ENCODE measurements at regions not wholly inside any gene's neighbourhood (a gene's known extent, or its start where the extent isn't known, plus 50 kb on each side); places are given as distances from the start of the nearest gene placed in this dataset.

DNA sequence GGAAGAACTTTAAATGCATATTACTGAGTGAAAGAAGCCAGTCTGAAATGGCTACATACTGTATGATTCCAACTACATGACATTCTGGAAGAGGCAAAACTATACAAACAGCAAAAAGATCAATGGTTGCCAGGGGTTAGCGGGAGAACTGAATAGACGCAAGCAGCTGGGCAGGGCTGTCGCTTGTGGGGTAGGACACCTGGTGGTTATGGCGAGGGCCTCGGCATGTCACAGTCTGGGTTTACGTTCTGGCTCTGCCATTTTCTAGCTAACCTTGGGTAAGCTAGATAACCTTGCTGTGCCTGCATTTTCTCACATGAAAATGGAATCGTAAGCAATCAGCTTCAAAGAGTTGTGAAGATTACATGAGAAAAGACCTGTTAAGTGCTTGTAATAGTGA, 55.2 kb upstream of the SYT13 start:
- H2AFZ ChIP-seq (ENCODE audit: low read depth, low read length) = no peak overlapping the region

DNA sequence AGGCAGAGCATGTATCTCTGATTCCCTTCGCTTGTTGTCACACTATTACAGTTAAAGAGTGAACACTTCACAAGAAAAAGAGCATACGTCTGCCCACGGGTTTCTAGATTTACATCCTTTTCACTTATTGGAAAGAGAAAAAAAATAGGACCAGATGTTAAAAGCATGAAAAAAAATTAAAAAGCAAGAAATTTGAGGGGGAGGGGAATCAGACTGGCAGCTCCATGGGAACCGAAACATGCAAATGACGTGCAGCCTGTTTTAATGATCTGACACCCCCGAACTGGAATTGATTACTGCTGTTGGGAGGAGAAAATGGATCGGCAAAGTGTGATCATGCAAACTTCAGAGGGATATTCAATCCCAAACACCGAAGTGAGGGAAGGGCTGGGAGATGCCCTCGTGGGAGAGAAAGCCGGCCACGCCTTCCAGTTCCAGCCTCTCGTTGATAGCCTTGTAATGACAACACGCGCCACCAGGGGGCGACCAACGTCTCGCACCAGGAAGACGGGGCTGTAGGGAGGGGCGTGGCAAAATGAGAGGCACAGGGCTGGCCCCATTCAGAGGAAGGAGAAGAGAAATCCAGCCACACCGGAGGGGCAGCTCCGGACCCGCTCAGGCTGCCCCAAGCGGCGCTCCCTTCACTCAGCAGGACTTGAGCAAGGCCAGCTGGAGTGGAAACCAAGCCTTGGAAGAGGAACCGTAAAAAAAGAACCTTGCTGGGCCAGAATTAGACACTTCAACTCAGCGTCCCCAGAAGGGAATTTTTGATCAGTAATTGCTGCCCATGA, 53.8 kb upstream of the SYT13 start:
- no peaks in the 10 kb centered on the region for H4K20me1 ChIP-seq (ENCODE audit: insufficient read depth, low read length)
- H3K27me3 ChIP-seq (ENCODE audit: low read depth, low read length) = peaks cover 49% of the 10 kb centered on the region
- H3K9me3 ChIP-seq (ENCODE audit: insufficient read depth, low read length) = no peaks in the 10 kb centered on the region
- TF ChIP-seq, protein P1, sequence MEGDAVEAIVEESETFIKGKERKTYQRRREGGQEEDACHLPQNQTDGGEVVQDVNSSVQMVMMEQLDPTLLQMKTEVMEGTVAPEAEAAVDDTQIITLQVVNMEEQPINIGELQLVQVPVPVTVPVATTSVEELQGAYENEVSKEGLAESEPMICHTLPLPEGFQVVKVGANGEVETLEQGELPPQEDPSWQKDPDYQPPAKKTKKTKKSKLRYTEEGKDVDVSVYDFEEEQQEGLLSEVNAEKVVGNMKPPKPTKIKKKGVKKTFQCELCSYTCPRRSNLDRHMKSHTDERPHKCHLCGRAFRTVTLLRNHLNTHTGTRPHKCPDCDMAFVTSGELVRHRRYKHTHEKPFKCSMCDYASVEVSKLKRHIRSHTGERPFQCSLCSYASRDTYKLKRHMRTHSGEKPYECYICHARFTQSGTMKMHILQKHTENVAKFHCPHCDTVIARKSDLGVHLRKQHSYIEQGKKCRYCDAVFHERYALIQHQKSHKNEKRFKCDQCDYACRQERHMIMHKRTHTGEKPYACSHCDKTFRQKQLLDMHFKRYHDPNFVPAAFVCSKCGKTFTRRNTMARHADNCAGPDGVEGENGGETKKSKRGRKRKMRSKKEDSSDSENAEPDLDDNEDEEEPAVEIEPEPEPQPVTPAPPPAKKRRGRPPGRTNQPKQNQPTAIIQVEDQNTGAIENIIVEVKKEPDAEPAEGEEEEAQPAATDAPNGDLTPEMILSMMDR (IDR thresholded peaks at IDR 0.05; ENCODE audit: low read depth, low read length) = peak; percentile 83
- no peak for TF ChIP-seq EZH2phosphoT487 (IDR thresholded peaks at IDR 0.05; ENCODE audit: low read depth)
- H3K79me2 ChIP-seq (ENCODE audit: low read length) = no peaks in the 10 kb centered on the region
- peaks cover 14% of the 10 kb centered on the region for H3K4me1 ChIP-seq (ENCODE audit: low read length)
- H3K27ac ChIP-seq (ENCODE audit: low read length) = no peak overlapping the region
- no peaks in the 10 kb centered on the region for H3K36me3 ChIP-seq (replicated peaks; ENCODE audit: low read depth, low read length)
- H3K9ac ChIP-seq (ENCODE audit: low read length) = peak overlapping the region; percentile 69
- H2AFZ ChIP-seq (ENCODE audit: low read depth, low read length) = peak overlapping the region; percentile 100
- peak overlapping the region; percentile 87 for H3K4me3 ChIP-seq (ENCODE audit: low read length)
- H3K4me2 ChIP-seq (ENCODE audit: low read length) = peak overlapping the region; percentile 100

More for the DNA sequence above, 55.2 kb upstream of the SYT13 start:
- H3K27ac ChIP-seq (ENCODE audit: low read length) = no peak overlapping the region
- no peak overlapping the region for H3K4me3 ChIP-seq (ENCODE audit: low read length)
- TF ChIP-seq EZH2phosphoT487 (IDR thresholded peaks at IDR 0.05; ENCODE audit: low read depth) = no peak
- TF ChIP-seq, protein P1 (IDR thresholded peaks at IDR 0.05; ENCODE audit: low read depth, low read length) = no peak
- H3K79me2 ChIP-seq (ENCODE audit: low read length) = no peaks in the 10 kb centered on the region
- no peaks in the 10 kb centered on the region for H3K9me3 ChIP-seq (ENCODE audit: insufficient read depth, low read length)
- H3K27me3 ChIP-seq (ENCODE audit: low read depth, low read length) = peaks cover 48% of the 10 kb centered on the region
- peaks cover 14% of the 10 kb centered on the region for H3K4me1 ChIP-seq (ENCODE audit: low read length)
- no peaks in the 10 kb centered on the region for H3K36me3 ChIP-seq (replicated peaks; ENCODE audit: low read depth, low read length)
- no peak overlapping the region for H3K9ac ChIP-seq (ENCODE audit: low read length)
- H3K4me2 ChIP-seq (ENCODE audit: low read length) = no peak overlapping the region
- H4K20me1 ChIP-seq (ENCODE audit: insufficient read depth, low read length) = no peaks in the 10 kb centered on the region

DNA sequence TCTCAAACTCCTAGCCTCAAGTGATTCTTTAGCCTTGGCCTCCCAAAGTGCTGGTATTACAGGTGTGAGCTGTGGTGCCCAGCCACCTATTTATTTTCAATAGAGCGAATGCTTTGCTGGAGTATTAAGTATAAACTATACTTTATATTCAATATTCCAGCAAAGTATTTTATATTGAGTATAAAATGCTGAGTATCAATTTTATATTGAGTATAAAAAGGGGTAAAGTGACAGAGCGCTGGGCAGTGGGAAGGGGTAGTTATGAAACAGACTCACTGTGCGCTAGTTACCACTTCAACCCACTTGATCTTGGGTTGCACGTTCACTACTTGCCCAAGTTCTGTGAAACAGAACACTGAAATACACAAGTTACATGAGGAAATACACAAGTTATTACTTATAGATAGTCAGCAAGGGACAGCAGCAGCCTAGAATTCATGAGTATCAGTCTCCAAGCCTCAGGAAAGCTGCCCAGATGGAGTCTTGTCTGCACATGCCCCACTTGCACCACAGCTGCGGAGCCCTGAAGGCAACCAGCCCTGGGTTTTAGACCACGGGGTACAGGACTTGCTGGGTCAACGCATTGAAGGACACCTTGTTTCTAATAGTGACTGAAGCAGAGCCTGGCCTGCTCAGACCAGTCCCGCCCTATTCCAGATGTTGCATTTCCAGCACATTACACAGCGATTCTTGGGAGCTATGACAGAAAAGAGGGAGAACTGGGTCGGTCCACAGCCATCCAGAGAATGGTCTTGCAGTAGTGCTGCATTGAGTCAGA, 51.6 kb upstream of the SYT13 start:
- H3K9me3 ChIP-seq (ENCODE audit: insufficient read depth, low read length) = no peaks in the 10 kb centered on the region
- H3K27ac ChIP-seq (ENCODE audit: low read length) = no peak overlapping the region
- H3K9ac ChIP-seq (ENCODE audit: low read length) = no peak overlapping the region
- H3K4me3 ChIP-seq (ENCODE audit: low read length) = no peak overlapping the region
- no peak overlapping the region for H3K4me2 ChIP-seq (ENCODE audit: low read length)
- H2AFZ ChIP-seq (ENCODE audit: low read depth, low read length) = no peak overlapping the region
- peaks cover 30% of the 10 kb centered on the region for H3K27me3 ChIP-seq (ENCODE audit: low read depth, low read length)
- peaks cover 15% of the 10 kb centered on the region for H3K4me1 ChIP-seq (ENCODE audit: low read length)
- no peaks in the 10 kb centered on the region for H4K20me1 ChIP-seq (ENCODE audit: insufficient read depth, low read length)
- no peak for TF ChIP-seq EZH2phosphoT487 (IDR thresholded peaks at IDR 0.05; ENCODE audit: low read depth)
- TF ChIP-seq, protein P1 (IDR thresholded peaks at IDR 0.05; ENCODE audit: low read depth, low read length) = no peak
- no peaks in the 10 kb centered on the region for H3K36me3 ChIP-seq (replicated peaks; ENCODE audit: low read depth, low read length)
- H3K79me2 ChIP-seq (ENCODE audit: low read length) = no peaks in the 10 kb centered on the region

DNA sequence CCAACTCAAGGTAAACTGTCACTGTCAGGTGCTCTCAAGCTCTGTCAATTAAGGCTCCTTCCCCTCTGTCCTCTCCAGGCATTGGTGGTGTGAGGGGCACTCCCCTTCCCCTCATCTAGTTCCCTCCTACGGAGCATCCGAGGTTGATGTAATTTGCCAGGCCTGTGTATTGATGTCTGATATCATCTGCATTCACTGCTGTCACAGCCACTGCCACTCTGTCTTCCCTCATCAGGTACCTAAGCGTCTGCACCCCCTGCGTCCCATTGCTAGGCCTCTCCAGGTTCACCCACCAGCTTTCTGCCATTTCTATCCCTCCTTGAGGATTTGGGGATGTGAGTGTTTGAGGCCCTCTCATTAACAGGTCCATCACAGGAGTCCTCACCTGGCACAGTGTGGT, 50.0 kb upstream of the SYT13 start:
- no peaks in the 10 kb centered on the region for H3K79me2 ChIP-seq (ENCODE audit: low read length)
- H2AFZ ChIP-seq (ENCODE audit: low read depth, low read length) = no peak overlapping the region
- no peak overlapping the region for H3K27ac ChIP-seq (ENCODE audit: low read length)
- peaks cover 18% of the 10 kb centered on the region for H3K27me3 ChIP-seq (ENCODE audit: low read depth, low read length)
- TF ChIP-seq, protein P1 (IDR thresholded peaks at IDR 0.05; ENCODE audit: low read depth, low read length) = no peak
- no peak for TF ChIP-seq EZH2phosphoT487 (IDR thresholded peaks at IDR 0.05; ENCODE audit: low read depth)
- no peaks in the 10 kb centered on the region for H3K9me3 ChIP-seq (ENCODE audit: insufficient read depth, low read length)
- no peaks in the 10 kb centered on the region for H3K36me3 ChIP-seq (replicated peaks; ENCODE audit: low read depth, low read length)
- H3K4me2 ChIP-seq (ENCODE audit: low read length) = no peak overlapping the region
- H3K4me1 ChIP-seq (ENCODE audit: low read length) = peaks cover 21% of the 10 kb centered on the region
- no peak overlapping the region for H3K9ac ChIP-seq (ENCODE audit: low read length)
- no peaks in the 10 kb centered on the region for H4K20me1 ChIP-seq (ENCODE audit: insufficient read depth, low read length)
- no peak overlapping the region for H3K4me3 ChIP-seq (ENCODE audit: low read length)

All from OCI-LY3 (cell line).